GM23248 (cell line): ENCODE measurements at regions not wholly inside any gene's neighbourhood (a gene's known extent, or its start where the extent isn't known, plus 50 kb on each side); places are given as distances from the start of the nearest gene placed in this dataset.

Experiments used
- EZH2 ChIP-seq: fragments of 200-600 bp; sonication (generic); IDR thresholded peaks from 2 replicates; pipeline ENCODE4 v1.6.1; 2018; ENCODE audit warnings: antibody characterized with exemption, mild to moderate bottlenecking; ENCODE audit not compliant: insufficient read depth, poor library complexity, severe bottlenecking
- EZH2phosphoT487 ChIP-seq: fragments of 200-600 bp; sonication (generic); IDR thresholded peaks from 2 replicates; pipeline ENCODE4 v1.6.1; 2018; ENCODE audit warnings: antibody characterized with exemption, moderate library complexity, mild to moderate bottlenecking, low read depth; ENCODE audit not compliant: insufficient read depth

- TF ChIP-seq EZH2 (no peak), EZH2phosphoT487 (no peak)
Measured at GRCh38 chr9:21682981-21683380, 119.5 kb upstream of the MTAP start.
